Endothelial cell of umbilical vein (primary cell): ENCODE measurements at regions not wholly inside any gene's neighbourhood (a gene's known extent, or its start where the extent isn't known, plus 50 kb on each side); places are given as distances from the start of the nearest gene placed in this dataset.

ENCODE experiments used
- BruUV-seq: library from RNA; stranded (reverse); fragments of 400-500 nt; replicated peaks from 2 replicates; lab custom pipeline; 2021; lab: Mats Ljungman, UMichigan
- CTCF ChIA-PET: fragments of 300-600, 350-600 bp; sonication (Branson Sonifier 250); formaldehyde crosslinking; loops from one replicate; lab custom pipeline; 2021; ENCODE audit warnings: antibody characterized with exemption, inconsistent platforms; lab: Charles Lee
- POLR2A ChIA-PET: fragments of 300-600, 350-600 bp; sonication (Branson Sonifier 250); formaldehyde crosslinking; loops from one replicate; lab custom pipeline; 2021; ENCODE audit warnings: antibody characterized with exemption, inconsistent platforms; lab: Charles Lee
- DNase-seq: peaks from one replicate; pipeline ENCODE4 v3.0.0-alpha.2; 2011; ENCODE audit warnings: low read depth, low spot score
- FAIRE-seq: peaks from 2 replicates; lab custom pipeline; 2011; peaks lifted over from hg19 to GRCh38; lab: Jason Lieb, UNC
- H2AFZ ChIP-seq: 2 replicates; pipeline ENCODE4 v1.6.0; 2012; ENCODE audit warnings: low read depth, low read length, control low read depth, inconsistent platforms
- H3K27ac ChIP-seq: 2 replicates; pipeline ENCODE4 v1.5.1; 2011; ENCODE audit warnings: low read depth, mild to moderate bottlenecking, control low read depth, low read length, moderate library complexity; ENCODE audit not compliant: insufficient read depth
- H3K27me3 ChIP-seq, 2 experiments: 2 replicates each; pipeline versions ENCODE4 v1.6.0 to v1.6.1; 2011; ENCODE audit warnings: low read length in 2 of 2, mixed read lengths in 1 of 2; ENCODE audit not compliant: control insufficient read depth in 2 of 2, insufficient read depth in 2 of 2
- H3K36me3 ChIP-seq, 2 experiments: 2 replicates in 1 of 2; 3 replicates in 1 of 2; pipeline ENCODE4 v1.5.1; 2011; ENCODE audit warnings: low read length in 2 of 2, mild to moderate bottlenecking in 1 of 2, moderate library complexity in 1 of 2; ENCODE audit not compliant: control insufficient read depth in 2 of 2, insufficient read depth in 2 of 2; ENCODE audit errors: extremely low read depth in 1 of 2
- H3K4me1 ChIP-seq: 3 replicates; pipeline ENCODE4 v1.5.1; 2011; ENCODE audit warnings: mild to moderate bottlenecking, low read length; ENCODE audit not compliant: control insufficient read depth, insufficient read depth; ENCODE audit errors: extremely low read depth
- H3K4me2 ChIP-seq: 2 replicates; pipeline ENCODE4 v1.6.1; 2011; ENCODE audit warnings: low read length, control low read depth, mixed read lengths; ENCODE audit not compliant: insufficient read depth
- H3K4me3 ChIP-seq, 3 experiments: fragments of 200-600 bp in 1 of 3; sonication (generic), shearing (Covaris generic) in 1 of 3; replicated peaks in 1 of 3; 2 replicates each; pipeline ENCODE4 v1.5.1; 2011 to 2016; ENCODE audit warnings: control low read depth in 3 of 3, low read length in 3 of 3, mild to moderate bottlenecking in 2 of 3, inconsistent platforms in 1 of 3, low read depth in 1 of 3, moderate library complexity in 1 of 3; ENCODE audit not compliant: insufficient read depth in 1 of 3
- H3K79me2 ChIP-seq: 2 replicates; pipeline ENCODE4 v1.6.0; 2012; ENCODE audit warnings: low read length, inconsistent platforms; ENCODE audit not compliant: control insufficient read depth, insufficient read depth
- H3K9ac ChIP-seq: replicated peaks from 2 replicates; pipeline ENCODE3; 2011; ENCODE audit warnings: low read length, control low read depth; ENCODE audit not compliant: insufficient read depth; ENCODE audit errors: extremely low read depth
- H3K9me1 ChIP-seq: replicated peaks from 3 replicates; pipeline ENCODE4 v1.6.0; 2011; ENCODE audit warnings: mild to moderate bottlenecking, low read length; ENCODE audit not compliant: control insufficient read depth, insufficient read depth; ENCODE audit errors: extremely low read depth
- H3K9me3 ChIP-seq: replicated peaks from 2 replicates; pipeline ENCODE4 v1.5.1; 2012; ENCODE audit warnings: low read length, inconsistent platforms; ENCODE audit not compliant: control insufficient read depth, insufficient read depth
- H4K20me1 ChIP-seq: replicated peaks from 2 replicates; pipeline ENCODE3; 2011; ENCODE audit warnings: mild to moderate bottlenecking, low read length; ENCODE audit not compliant: control insufficient read depth, insufficient read depth; ENCODE audit errors: extremely low read depth
- EZH2 ChIP-seq: IDR thresholded peaks from 2 replicates; pipeline ENCODE4 v1.6.1; 2012; ENCODE audit warnings: borderline replicate concordance, low read depth, mild to moderate bottlenecking, moderate library complexity, low read length, inconsistent platforms; ENCODE audit not compliant: severe bottlenecking
- FOS ChIP-seq: IDR thresholded peaks from 2 replicates; pipeline ENCODE4 v1.6.1; 2011; ENCODE audit warnings: mild to moderate bottlenecking, low read length, moderate library complexity, borderline replicate concordance; ENCODE audit not compliant: insufficient read depth
- GATA2 ChIP-seq: IDR thresholded peaks from 2 replicates; pipeline ENCODE4 v1.7.0; 2011; ENCODE audit warnings: low read depth, mild to moderate bottlenecking, moderate library complexity, mixed read lengths, low read length; ENCODE audit not compliant: insufficient read length, insufficient read depth
- JUN ChIP-seq: IDR thresholded peaks from 2 replicates; pipeline ENCODE4 v1.6.1; 2011; ENCODE audit warnings: borderline replicate concordance, low read depth; ENCODE audit not compliant: insufficient read length, insufficient read depth
- MAX ChIP-seq: IDR thresholded peaks from 2 replicates; pipeline ENCODE4 v1.6.1; 2011; ENCODE audit not compliant: insufficient read depth, insufficient read length
- MYC ChIP-seq: IDR thresholded peaks from one replicate; pipeline ENCODE4 v1.6.1; 2011; ENCODE audit warnings: mild to moderate bottlenecking, low read depth, low read length
- POLR2A ChIP-seq: IDR thresholded peaks from 2 replicates; pipeline ENCODE4 v1.6.1; 2012; ENCODE audit warnings: low read depth, mild to moderate bottlenecking, control low read depth, low read length
- POLR2AphosphoS5 ChIP-seq: IDR thresholded peaks from 2 replicates; pipeline ENCODE4 v1.6.1; 2012; ENCODE audit warnings: low read depth, mild to moderate bottlenecking, control low read depth, low read length, moderate library complexity; ENCODE audit not compliant: insufficient read depth
- dilution Hi-C: fragments of 300-500 bp; cut with MboI; formaldehyde crosslinking; loops from one replicate; pipeline ENCODE4 v1.15.0; 2019; ENCODE audit warnings: low sequenced_read_pairs; ENCODE audit not compliant: extremely low pct_ligation_motif_present
- intact Hi-C: fragments of 100-400 bp; cut with micrococcal nuclease; formaldehyde crosslinking; loops from one replicate; pipeline ENCODE4 v1.10.0; 2022
- TF ChIP-seq, protein P1 (sequence below), 2 donors: IDR thresholded peaks; 1 replicate in 1 of 2; 2 replicates in 1 of 2; pipeline ENCODE4 v1.5.1; 2011; ENCODE audit warnings: low read length in 2 of 2, mild to moderate bottlenecking in 2 of 2, moderate library complexity in 2 of 2, control low read depth in 1 of 2, inconsistent platforms in 1 of 2, low read depth in 1 of 2; ENCODE audit not compliant: insufficient read depth in 1 of 2; ENCODE audit errors: extremely low read depth in 1 of 2

DNA sequence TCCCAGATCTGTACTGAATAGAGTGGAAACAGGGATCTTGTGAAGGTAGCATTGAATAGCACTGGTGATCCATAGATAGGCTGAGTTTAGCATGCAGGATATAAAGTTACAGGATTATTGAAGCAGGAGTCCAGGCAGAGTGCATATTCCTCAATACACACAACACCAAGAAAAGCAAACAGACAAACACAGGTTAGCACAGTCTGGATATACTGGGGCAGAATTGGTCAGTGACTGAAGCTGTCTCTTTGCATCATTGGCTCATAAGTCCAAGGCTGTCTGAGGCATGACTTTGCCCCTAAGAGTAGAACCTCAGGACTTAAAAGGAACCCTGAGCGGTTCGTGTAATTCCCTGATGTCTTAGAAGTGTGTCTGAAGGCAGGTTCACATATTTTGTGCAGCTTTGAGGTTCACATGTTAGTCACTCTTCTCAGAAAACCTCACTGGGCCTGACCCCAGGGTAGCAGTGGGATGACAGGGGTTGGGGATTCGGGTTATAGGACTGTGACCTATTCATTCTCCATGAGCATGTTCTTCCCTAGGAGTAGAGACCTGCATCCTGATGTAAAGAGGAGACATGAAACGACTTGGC is 134.6 kb downstream of the AASDH start:
- H3K27me3 ChIP-seq: peaks cover 2% of the 10 kb centered on the region in 2 experiments
- H3K4me3 ChIP-seq: no peak overlapping the region
- FAIRE-seq: no peak
- BruUV-seq: no TSS peak
- CTCF ChIA-PET: no interaction called here
- H3K79me2 ChIP-seq: no peaks in the 10 kb centered on the region
- POLR2A ChIA-PET: no interaction called here
- no peaks in the 10 kb centered on the region for H3K9me1 ChIP-seq
- no peak overlapping the region for H3K27ac ChIP-seq
- no peak overlapping the region for H2AFZ ChIP-seq
- intact Hi-C loops: no loop called here
- no peak for DNase-seq
- no peak overlapping the region for H3K9ac ChIP-seq
- H3K4me1 ChIP-seq: no peaks in the 10 kb centered on the region
- H4K20me1 ChIP-seq: no peaks in the 10 kb centered on the region
- no peaks in the 10 kb centered on the region for H3K9me3 ChIP-seq
- TF ChIP-seq MAX: no peak
- TF ChIP-seq JUN: no peak
- TF ChIP-seq POLR2A: no peak
- no peak for TF ChIP-seq EZH2
- TF ChIP-seq GATA2: no peak
- no peak for TF ChIP-seq FOS
- TF ChIP-seq, protein P1, sequence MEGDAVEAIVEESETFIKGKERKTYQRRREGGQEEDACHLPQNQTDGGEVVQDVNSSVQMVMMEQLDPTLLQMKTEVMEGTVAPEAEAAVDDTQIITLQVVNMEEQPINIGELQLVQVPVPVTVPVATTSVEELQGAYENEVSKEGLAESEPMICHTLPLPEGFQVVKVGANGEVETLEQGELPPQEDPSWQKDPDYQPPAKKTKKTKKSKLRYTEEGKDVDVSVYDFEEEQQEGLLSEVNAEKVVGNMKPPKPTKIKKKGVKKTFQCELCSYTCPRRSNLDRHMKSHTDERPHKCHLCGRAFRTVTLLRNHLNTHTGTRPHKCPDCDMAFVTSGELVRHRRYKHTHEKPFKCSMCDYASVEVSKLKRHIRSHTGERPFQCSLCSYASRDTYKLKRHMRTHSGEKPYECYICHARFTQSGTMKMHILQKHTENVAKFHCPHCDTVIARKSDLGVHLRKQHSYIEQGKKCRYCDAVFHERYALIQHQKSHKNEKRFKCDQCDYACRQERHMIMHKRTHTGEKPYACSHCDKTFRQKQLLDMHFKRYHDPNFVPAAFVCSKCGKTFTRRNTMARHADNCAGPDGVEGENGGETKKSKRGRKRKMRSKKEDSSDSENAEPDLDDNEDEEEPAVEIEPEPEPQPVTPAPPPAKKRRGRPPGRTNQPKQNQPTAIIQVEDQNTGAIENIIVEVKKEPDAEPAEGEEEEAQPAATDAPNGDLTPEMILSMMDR (IDR thresholded peaks at IDR 0.05; ENCODE audit: extremely low read depth in 1 of 2, insufficient read depth in 1 of 2, low read depth in 1 of 2, low read length in 2 of 2): no peak
- TF ChIP-seq POLR2AphosphoS5: no peak
- TF ChIP-seq MYC: no peak
- H3K4me2 ChIP-seq: no peak overlapping the region
- dilution Hi-C loops: no loop called here
- no peaks in the 10 kb centered on the region for H3K36me3 ChIP-seq
